ENCODE measurements at regions not wholly inside any gene's neighbourhood (a gene's known extent, or its start where the extent isn't known, plus 50 kb on each side); places are given as distances from the start of the nearest gene placed in this dataset.

DNA sequence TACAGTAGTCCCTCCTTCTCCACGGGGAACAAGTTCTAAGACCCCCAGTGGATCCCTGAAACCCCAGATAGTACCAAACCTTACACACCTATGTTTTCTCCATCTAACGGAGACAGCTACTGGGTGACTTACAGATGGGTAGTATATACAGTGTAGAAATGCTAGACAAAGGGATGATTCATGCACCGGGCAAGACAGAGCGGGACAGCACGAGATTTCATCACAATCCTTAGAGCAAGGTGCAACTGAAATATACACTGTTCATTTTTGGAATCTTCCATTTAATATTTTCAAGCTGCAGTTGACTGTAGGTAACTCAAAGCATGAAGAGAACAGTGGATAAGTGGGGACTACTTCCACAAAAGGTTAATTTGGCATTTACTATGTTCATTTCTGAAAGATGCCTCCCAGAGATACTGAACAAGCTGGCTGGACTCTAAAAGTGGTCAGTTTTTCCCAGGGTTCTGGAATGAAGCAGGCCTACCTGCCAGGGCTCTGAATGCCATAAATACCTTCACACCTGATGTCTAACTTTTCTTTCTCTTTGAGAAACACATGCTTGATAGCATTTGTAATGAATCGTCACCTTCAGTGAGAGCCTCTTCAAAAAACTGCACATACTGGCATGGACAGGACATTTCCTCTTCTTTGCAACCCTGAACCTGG lies 127.7 kb upstream of the FOXN3 start:
- ChIA-PET POLR2A (no interaction called here), CTCF (interaction anchor here (0.6 to 2.0 kb wide), 3 partner anchors 12 to 885 kb away, joined by 3 to 5 read pairs (median 3); no protein-coding TSS in a partner anchor)
- no peak for TF ChIP-seq CTCF (IDR thresholded peaks at IDR 0.05; ENCODE audit: insufficient read depth, low read depth, low read length)
- Histone ChIP-seq H3K4me3 (ENCODE audit: low read depth, low read length) (no peak overlapping the region), H3K27me3 (ENCODE audit: control insufficient read depth, insufficient read depth, low read length) (no peaks in the 10 kb centered on the region), H3K36me3 (ENCODE audit: control insufficient read depth, insufficient read depth, low read length) (no peaks in the 10 kb centered on the region; the same call in 1 of the 2 replicates)
- no peak for DNase-seq (ENCODE audit: low read depth)

GRCh38 chr14:89543425-89543790 lies 126.4 kb upstream of the FOXN3 start:
- Histone ChIP-seq H3K27me3 (ENCODE audit: control insufficient read depth, insufficient read depth, low read length) (no peaks in the 10 kb centered on the region), H3K4me3 (ENCODE audit: low read depth, low read length) (no peak overlapping the region), H3K36me3 (ENCODE audit: control insufficient read depth, insufficient read depth, low read length) (no peaks in the 10 kb centered on the region; the same call in 1 of the 2 replicates)
- DNase-seq (ENCODE audit: low read depth) = no peak
- TF ChIP-seq CTCF (IDR thresholded peaks at IDR 0.05; ENCODE audit: insufficient read depth, low read depth, low read length) = no peak
- CTCF ChIA-PET = interaction anchor here (1.3 to 2.0 kb wide), 2 partner anchors 14 to 503 kb away, joined by 4 to 5 read pairs; no protein-coding TSS in a partner anchor
- POLR2A ChIA-PET = interaction anchor here (0.5 kb wide), 1 partner anchor 191 kb away, joined by 3 read pairs; no protein-coding TSS in a partner anchor

DNA sequence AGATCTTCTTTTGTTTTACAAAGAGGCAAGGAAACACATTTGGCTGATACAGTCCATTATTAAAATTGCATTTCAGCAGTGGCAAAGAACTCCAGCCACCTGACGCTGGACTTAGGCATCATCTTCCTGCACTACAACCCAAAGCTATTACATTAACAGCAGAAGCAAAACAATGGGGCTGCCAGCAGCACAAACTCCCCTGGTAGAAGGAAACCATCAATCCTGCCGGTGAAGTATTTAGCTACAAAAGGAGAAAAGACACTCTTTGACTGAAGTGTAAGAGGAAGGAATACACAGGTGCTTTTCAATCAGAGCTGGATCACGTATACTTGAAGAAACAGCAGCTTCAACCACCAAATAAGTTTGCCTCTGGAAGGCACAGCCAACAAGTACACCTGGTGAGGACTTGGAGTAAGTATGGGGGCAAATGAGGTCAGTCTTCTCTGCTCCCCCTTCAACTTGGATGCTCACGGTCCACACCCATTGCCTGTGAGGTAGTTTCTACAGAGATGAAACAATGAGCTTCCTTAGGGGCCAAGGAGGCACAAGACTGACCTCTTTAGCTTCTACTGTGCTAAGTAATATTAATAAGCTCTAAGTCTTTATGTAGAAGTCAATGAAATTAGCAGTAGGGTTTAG lies 125.9 kb upstream of the FOXN3 start:
- DNase-seq (ENCODE audit: low read depth) = no peak
- POLR2A ChIA-PET = interaction anchor here (0.5 kb wide), 1 partner anchor 191 kb away, joined by 3 read pairs; no protein-coding TSS in a partner anchor

DNA sequence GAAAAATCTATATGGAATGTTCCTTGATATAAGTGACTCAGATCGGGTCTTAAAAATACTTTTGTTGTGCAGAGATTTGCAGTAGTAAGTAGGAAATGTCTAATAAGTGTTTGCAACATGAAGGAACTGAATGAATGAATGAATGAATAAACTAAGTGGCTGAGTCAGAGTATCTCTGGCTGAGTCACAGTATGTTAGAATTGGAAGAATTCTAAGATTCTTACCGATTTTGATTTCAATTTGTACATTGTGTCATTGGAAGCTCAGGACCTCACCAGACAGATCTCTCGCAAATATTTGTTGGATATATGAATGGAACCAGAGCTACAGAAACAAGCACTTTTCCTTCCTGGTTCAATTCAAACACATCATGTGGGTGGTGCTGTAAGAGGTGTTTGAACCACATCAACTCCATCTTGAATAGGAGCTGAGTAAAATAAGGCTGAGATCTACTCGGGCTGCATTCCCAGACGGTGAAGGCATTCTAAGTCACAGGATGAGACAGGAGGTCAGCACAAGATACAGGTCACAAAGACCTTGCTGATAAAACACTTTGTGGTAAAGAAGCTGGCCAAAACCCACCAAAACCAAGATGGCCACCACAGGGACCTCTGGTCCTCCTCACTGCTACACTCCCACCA lies 123.9 kb upstream of the FOXN3 start:
- H3K4me3 ChIP-seq (ENCODE audit: low read depth, low read length) = no peak overlapping the region
- DNase-seq (ENCODE audit: low read depth) = peak; percentile 82
- no peaks in the 10 kb centered on the region for H3K27me3 ChIP-seq (ENCODE audit: control insufficient read depth, insufficient read depth, low read length)
- ChIA-PET CTCF (interaction anchor here (1.1 kb wide), 1 partner anchor 359 kb away, joined by 4 read pairs; no protein-coding TSS in a partner anchor), POLR2A (no interaction called here)
- TF ChIP-seq CTCF (IDR thresholded peaks at IDR 0.05; ENCODE audit: insufficient read depth, low read depth, low read length) = no peak
- H3K36me3 ChIP-seq (ENCODE audit: control insufficient read depth, insufficient read depth, low read length) = no peaks in the 10 kb centered on the region; the same call in 1 of the 2 replicates

More for the DNA sequence above, 125.9 kb upstream of the FOXN3 start:
- Histone ChIP-seq H3K36me3 (ENCODE audit: control insufficient read depth, insufficient read depth, low read length) (no peaks in the 10 kb centered on the region; the same call in 1 of the 2 replicates), H3K27me3 (ENCODE audit: control insufficient read depth, insufficient read depth, low read length) (no peaks in the 10 kb centered on the region), H3K4me3 (ENCODE audit: low read depth, low read length) (no peak overlapping the region)
- CTCF ChIA-PET = interaction anchor here (1.3 to 2.0 kb wide), 2 partner anchors 14 to 502 kb away, joined by 4 to 5 read pairs; no protein-coding TSS in a partner anchor
- no peak for TF ChIP-seq CTCF (IDR thresholded peaks at IDR 0.05; ENCODE audit: insufficient read depth, low read depth, low read length)
